AG10803 (cell line): ENCODE measurements at regions not wholly inside any gene's neighbourhood (a gene's known extent, or its start where the extent isn't known, plus 50 kb on each side); places are given as distances from the start of the nearest gene placed in this dataset.

Experiments
- DNase-seq: peaks from one replicate; pipeline ENCODE4 v3.0.0; 2010; ENCODE audit warnings: low read depth
- H3K4me3 ChIP-seq: 2 replicates; pipeline ENCODE4 v1.5.1; 2011; ENCODE audit warnings: mild to moderate bottlenecking, low read length, control low read depth
- TF ChIP-seq, protein P1 (sequence below): conservative IDR thresholded peaks from 2 replicates; pipeline ENCODE4 v1.5.1; 2011; ENCODE audit warnings: mild to moderate bottlenecking, low read length, control low read depth, inconsistent platforms

DNA sequence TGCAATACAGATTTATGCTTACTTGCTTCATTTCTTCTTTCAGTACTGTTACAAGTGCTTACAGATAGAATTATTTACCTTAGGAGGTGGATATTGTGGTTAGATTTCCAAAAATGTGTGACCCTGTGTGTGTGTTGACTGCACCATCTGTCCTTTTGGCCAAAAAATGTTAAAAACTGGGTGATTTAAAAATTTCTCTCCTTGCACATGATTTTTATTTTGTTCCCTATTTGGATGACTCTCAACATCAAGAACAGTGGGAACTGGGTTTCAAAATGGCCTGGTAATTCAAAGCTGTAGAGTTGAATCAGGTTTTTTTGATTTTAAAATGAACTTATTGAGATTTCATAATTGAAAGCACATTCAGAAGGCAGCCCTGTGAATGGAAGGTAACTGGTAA is 1132.9 kb downstream of the RAPGEF2 start:
- TF ChIP-seq, protein P1, sequence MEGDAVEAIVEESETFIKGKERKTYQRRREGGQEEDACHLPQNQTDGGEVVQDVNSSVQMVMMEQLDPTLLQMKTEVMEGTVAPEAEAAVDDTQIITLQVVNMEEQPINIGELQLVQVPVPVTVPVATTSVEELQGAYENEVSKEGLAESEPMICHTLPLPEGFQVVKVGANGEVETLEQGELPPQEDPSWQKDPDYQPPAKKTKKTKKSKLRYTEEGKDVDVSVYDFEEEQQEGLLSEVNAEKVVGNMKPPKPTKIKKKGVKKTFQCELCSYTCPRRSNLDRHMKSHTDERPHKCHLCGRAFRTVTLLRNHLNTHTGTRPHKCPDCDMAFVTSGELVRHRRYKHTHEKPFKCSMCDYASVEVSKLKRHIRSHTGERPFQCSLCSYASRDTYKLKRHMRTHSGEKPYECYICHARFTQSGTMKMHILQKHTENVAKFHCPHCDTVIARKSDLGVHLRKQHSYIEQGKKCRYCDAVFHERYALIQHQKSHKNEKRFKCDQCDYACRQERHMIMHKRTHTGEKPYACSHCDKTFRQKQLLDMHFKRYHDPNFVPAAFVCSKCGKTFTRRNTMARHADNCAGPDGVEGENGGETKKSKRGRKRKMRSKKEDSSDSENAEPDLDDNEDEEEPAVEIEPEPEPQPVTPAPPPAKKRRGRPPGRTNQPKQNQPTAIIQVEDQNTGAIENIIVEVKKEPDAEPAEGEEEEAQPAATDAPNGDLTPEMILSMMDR, result no peak
- no peak overlapping the region for H3K4me3 ChIP-seq
- DNase-seq, result no peak

DNA sequence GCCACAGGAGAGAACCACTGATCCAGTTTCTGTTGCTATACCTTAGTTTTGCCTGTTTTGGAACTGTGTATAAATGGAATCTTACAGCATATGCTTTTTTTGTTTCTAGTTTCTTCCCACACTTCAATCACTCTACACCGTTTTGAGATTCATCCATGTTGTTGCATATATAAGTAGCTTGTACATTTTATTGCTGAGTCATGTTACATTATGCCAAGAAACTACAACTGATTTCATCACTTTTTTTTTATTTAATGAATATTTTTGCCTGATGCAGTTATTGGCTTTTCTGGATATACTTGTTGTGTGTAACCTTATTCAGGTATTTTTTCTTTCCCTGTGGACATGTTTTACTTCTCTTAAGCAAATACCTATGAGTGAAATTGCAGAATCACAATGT is 1135.9 kb downstream of the RAPGEF2 start:
- no peak overlapping the region for H3K4me3 ChIP-seq
- DNase-seq, result no peak
- TF ChIP-seq, protein P1, result no peak

DNA sequence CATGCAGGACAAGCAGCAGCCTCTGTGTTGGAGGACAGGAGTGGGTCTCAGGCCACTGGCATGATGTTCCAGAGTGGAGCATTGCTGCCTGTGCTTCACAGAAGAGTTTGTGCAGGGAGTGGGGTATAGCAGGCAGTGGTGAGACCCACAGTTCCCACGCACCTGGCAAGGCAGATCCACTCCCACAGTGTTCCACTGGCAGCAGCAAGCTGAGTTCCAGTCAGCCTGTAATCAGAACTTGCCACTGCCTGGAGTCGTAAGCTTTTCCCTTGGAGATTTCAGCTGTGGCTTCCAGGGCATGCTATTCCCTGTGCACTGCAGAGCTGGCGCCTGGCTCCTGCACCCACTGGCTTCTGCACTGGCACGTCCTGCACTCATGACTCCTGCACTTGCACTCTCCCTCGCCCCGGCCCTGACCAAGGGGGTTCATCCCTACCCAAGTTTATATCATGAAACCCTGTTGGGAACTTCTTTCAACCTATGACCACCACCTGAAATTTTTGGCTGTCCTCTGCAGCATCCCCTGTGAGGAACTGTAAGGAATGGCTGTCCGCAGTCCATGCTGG is 1144.3 kb downstream of the RAPGEF2 start:
- no peak overlapping the region for H3K4me3 ChIP-seq
- DNase-seq, result no peak
- TF ChIP-seq, protein P1, result no peak

DNA sequence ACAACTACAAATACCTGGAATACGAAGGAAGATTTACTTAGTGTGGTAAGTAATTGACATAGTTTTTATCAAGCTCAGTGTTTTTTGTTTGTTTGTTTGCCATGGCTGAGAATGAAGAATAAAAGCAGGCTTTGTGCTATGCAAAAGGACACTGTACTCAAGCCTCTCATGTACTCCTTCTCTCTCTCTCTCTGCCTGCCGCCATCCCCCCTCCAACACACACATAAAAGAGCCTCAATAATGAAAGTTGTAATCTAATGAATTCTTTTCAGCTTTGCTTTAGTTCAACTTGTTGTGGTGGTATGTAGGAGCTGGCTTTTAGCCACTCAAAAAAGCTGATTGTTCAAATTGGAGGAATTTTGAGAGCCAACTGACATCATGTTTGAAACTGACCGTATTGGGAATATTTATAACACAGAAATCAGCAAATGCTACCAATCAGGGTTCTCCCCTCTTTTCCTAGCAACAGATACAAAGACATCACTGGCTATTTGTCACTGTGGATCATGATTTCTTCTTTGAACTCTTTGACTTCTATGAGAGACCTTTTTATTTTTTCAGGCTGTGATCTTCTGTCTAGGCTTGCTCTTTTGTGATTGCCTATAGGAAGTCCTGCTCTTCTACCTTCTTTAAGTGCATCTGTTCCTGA is 1148.8 kb downstream of the RAPGEF2 start:
- TF ChIP-seq, protein P1, result no peak
- H3K4me3 ChIP-seq, result no peak overlapping the region
- DNase-seq, result no peak

DNA sequence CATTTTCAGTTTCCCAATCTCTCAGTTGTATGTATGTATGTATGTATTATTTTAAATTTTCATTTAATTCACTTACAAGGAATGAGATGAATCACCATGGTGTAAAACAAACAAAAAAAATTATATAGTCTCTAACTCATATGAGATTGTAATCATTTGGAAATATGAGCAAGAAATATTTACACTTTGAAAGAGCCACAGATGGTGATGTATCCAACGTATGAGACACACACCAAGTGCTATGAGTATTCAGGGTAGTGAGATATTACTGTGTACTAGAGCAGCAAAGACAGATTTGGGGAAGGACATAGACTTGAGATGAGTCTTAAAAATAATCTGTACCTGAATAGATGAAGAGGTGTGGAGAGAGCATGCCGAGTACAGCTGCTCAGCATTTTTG is 1154.4 kb downstream of the RAPGEF2 start:
- H3K4me3 ChIP-seq, result no peak overlapping the region
- no peak for DNase-seq
- TF ChIP-seq, protein P1, result no peak

DNA sequence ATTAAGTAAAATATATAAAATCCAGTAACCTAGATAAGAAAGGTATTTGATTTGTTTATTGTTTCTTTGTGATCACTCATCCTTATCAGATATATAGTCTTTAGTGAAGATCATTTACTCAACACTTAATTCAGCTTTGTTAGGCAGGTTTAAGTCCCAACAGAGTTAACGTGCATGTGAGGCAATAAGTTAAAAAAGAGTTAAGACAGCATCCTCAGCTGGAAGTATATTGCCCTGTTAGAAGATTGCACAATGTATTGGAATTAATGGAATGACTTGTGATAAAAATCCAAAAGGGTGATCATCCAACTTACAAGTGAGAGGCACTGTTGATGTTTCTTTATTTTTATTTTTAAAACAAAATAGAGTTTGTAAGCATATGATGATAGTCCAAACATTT is 1162.1 kb downstream of the RAPGEF2 start:
- no peak for DNase-seq
- TF ChIP-seq, protein P1, result no peak
- no peak overlapping the region for H3K4me3 ChIP-seq

DNA sequence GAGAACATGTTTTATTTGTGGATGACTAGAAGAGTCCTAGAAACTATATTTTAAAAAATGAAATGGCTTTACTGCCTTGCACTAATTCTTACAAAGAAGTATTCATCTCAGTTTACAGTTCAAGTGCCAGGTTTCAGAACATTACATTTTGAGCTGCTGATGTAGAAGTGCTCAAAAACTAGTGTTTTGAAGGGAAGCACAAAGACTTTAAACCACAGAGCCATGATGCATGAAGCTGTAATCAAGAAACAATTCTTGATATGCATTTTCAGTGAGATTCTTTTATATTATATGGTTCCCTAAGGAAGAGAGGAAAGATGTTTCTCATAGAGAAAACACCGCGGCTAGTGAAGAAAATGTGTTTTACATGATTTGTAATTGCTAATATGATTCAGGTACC is 1163.0 kb downstream of the RAPGEF2 start:
- DNase-seq, result no peak
- TF ChIP-seq, protein P1, result no peak
- no peak overlapping the region for H3K4me3 ChIP-seq
